WTC11 (cell line): ENCODE measurements at regions not wholly inside any gene's neighbourhood (a gene's known extent, or its start where the extent isn't known, plus 50 kb on each side); places are given as distances from the start of the nearest gene placed in this dataset.

ENCODE experiments used
- ATAC-seq: fragments of 200-7000 bp; cut with Tn5 transposase; 2 replicates; pipeline ENCODE4 v1.10.0; 2021; ENCODE audit warnings: mild to moderate bottlenecking, moderate library complexity
- CTCF ChIA-PET: fragments of 300-600 bp; sonication (Branson Sonifier 250); formaldehyde crosslinking; loops from one replicate; lab custom pipeline; 2021; ENCODE audit warnings: antibody characterized with exemption; lab: Charles Lee
- POLR2A ChIA-PET: fragments of 350-600 bp; sonication (Branson Sonifier 250); formaldehyde crosslinking; loops from one replicate; lab custom pipeline; 2021; ENCODE audit warnings: antibody characterized with exemption; lab: Charles Lee
- DNase-seq: peaks from one replicate; pipeline ENCODE4 v3.0.0; 2021; ENCODE audit warnings: low spot score
- H3K27ac Mint-ChIP-seq: 2 replicates; pipeline ENCODE4 v1.8.0; 2021; ENCODE audit warnings: mixed read lengths
- H3K27me3 Mint-ChIP-seq: 2 replicates; pipeline ENCODE4 v1.8.0; 2021; ENCODE audit warnings: low read depth, mild to moderate bottlenecking, moderate library complexity, mixed read lengths
- H3K36me3 Mint-ChIP-seq: 2 replicates; pipeline ENCODE4 v1.8.0; 2021; ENCODE audit warnings: mixed read lengths
- H3K4me1 Mint-ChIP-seq: 2 replicates; pipeline ENCODE4 v1.8.0; 2022; ENCODE audit warnings: mixed read lengths
- H3K4me3 Mint-ChIP-seq: 2 replicates; pipeline ENCODE4 v1.8.0; 2021; ENCODE audit warnings: mild to moderate bottlenecking, moderate library complexity, mixed read lengths
- H3K9me3 Mint-ChIP-seq: 2 replicates; pipeline ENCODE4 v1.8.0; 2021; ENCODE audit warnings: mixed read lengths
- ATF1 ChIP-seq: sonication (generic); formaldehyde crosslinking; IDR thresholded peaks from 2 replicates; pipeline ENCODE4 v1.8.1; 2023; ENCODE audit warnings: mild to moderate bottlenecking, moderate library complexity, missing genetic modification reagents
- CBFB ChIP-seq: sonication (generic); formaldehyde crosslinking; IDR thresholded peaks from 2 replicates; pipeline ENCODE4 v1.8.1; 2022; ENCODE audit warnings: mild to moderate bottlenecking, low read depth, missing genetic modification reagents
- CREM ChIP-seq: sonication (generic); formaldehyde crosslinking; IDR thresholded peaks from 2 replicates; pipeline ENCODE4 v1.8.1; 2022; ENCODE audit warnings: mild to moderate bottlenecking, missing genetic modification reagents, moderate library complexity
- E2F1 ChIP-seq: sonication (generic); formaldehyde crosslinking; IDR thresholded peaks from 2 replicates; pipeline ENCODE4 v1.8.0; 2022; ENCODE audit warnings: mild to moderate bottlenecking, missing genetic modification reagents
- EMX1 ChIP-seq: fragments of 250-450 bp; sonication (Bioruptor Pico); IDR thresholded peaks from 2 replicates; pipeline ENCODE4 v1.8.0; 2021; ENCODE audit warnings: mild to moderate bottlenecking
- ESRRA ChIP-seq: sonication (generic); formaldehyde crosslinking; IDR thresholded peaks from 2 replicates; pipeline ENCODE4 v1.8.1; 2022; ENCODE audit warnings: mild to moderate bottlenecking, missing genetic modification reagents, borderline replicate concordance
- HMGXB4 ChIP-seq: sonication (generic); formaldehyde crosslinking; IDR thresholded peaks from 2 replicates; pipeline ENCODE4 v1.8.1; 2023; ENCODE audit warnings: mild to moderate bottlenecking, moderate library complexity, missing genetic modification reagents
- KAT7 ChIP-seq: sonication (generic); formaldehyde crosslinking; IDR thresholded peaks from 2 replicates; pipeline ENCODE4 v1.8.1; 2023; ENCODE audit warnings: missing genetic modification reagents, mild to moderate bottlenecking, borderline replicate concordance
- NFYB ChIP-seq: sonication (generic); formaldehyde crosslinking; conservative IDR thresholded peaks from 2 replicates; pipeline ENCODE4 v1.8.0; 2022; ENCODE audit warnings: low read depth, missing genetic modification reagents
- NR3C1 ChIP-seq: sonication (generic); formaldehyde crosslinking; conservative IDR thresholded peaks from 2 replicates; pipeline ENCODE4 v1.8.1; 2023; ENCODE audit warnings: low read depth, mild to moderate bottlenecking, missing genetic modification reagents
- RELA ChIP-seq: sonication (generic); formaldehyde crosslinking; IDR thresholded peaks from 2 replicates; pipeline ENCODE4 v1.8.1; 2022; ENCODE audit warnings: missing genetic modification reagents, mild to moderate bottlenecking, borderline replicate concordance
- SMAD3 ChIP-seq: sonication (generic); formaldehyde crosslinking; IDR thresholded peaks from 2 replicates; pipeline ENCODE4 v1.8.0; 2022; ENCODE audit warnings: missing genetic modification reagents, mild to moderate bottlenecking, borderline replicate concordance
- ZBTB43 ChIP-seq: sonication (generic); formaldehyde crosslinking; IDR thresholded peaks from 2 replicates; pipeline ENCODE4 v1.8.1; 2023; ENCODE audit warnings: mild to moderate bottlenecking, missing genetic modification reagents
- ZNF263 ChIP-seq: sonication (generic); formaldehyde crosslinking; IDR thresholded peaks from 2 replicates; pipeline ENCODE4 v1.8.1; 2022; ENCODE audit warnings: low read depth, mild to moderate bottlenecking, moderate library complexity, missing genetic modification reagents
- ZNF317 ChIP-seq: sonication (generic); formaldehyde crosslinking; IDR thresholded peaks from 2 replicates; pipeline ENCODE4 v1.8.1; 2023; ENCODE audit warnings: low read depth, mild to moderate bottlenecking, moderate library complexity, missing genetic modification reagents, borderline replicate concordance
- ZNF512 ChIP-seq: sonication (generic); formaldehyde crosslinking; IDR thresholded peaks from 2 replicates; pipeline ENCODE4 v1.8.1; 2022; ENCODE audit warnings: missing genetic modification reagents, borderline replicate concordance

GRCh38 chr19:30083701-30084156 lies 141.7 kb downstream of the URI1 start:
- H3K9me3 Mint-ChIP-seq, result peaks cover 9% of the 10 kb centered on the region
- H3K27me3 Mint-ChIP-seq, result no peaks in the 10 kb centered on the region; the same call in 1 of the 2 replicates
- TF ChIP-seq ZNF263 (CRISPR knock-in tag), result no peak
- no peak for TF ChIP-seq ZBTB43 (CRISPR knock-in tag)
- TF ChIP-seq NR3C1, result no peak
- TF ChIP-seq ATF1 (CRISPR knock-in tag), result no peak
- no peak for TF ChIP-seq NFYB (CRISPR knock-in tag)
- TF ChIP-seq CREM, result no peak
- TF ChIP-seq RELA (CRISPR knock-in tag), result no peak
- TF ChIP-seq E2F1 (CRISPR knock-in tag), result no peak
- TF ChIP-seq ZNF317 (CRISPR knock-in tag), result no peak
- DNase-seq, result no peak
- no peak for ATAC-seq
- no peak overlapping the region for H3K4me3 Mint-ChIP-seq
- H3K36me3 Mint-ChIP-seq, result no peaks in the 10 kb centered on the region
- ChIA-PET POLR2A (no interaction called here), CTCF (interaction anchor here (0.7 kb wide), 1 partner anchor 40 kb away, joined by 3 read pairs; no protein-coding TSS in a partner anchor)
- no peak overlapping the region for H3K27ac Mint-ChIP-seq
- H3K4me1 Mint-ChIP-seq, result no peaks in the 10 kb centered on the region

GRCh38 chr19:30084390-30084819 lies 142.4 kb downstream of the URI1 start:
- H3K27ac Mint-ChIP-seq, result no peak overlapping the region
- no peak for DNase-seq
- H3K4me1 Mint-ChIP-seq, result no peaks in the 10 kb centered on the region
- no peaks in the 10 kb centered on the region; the same call in 1 of the 2 replicates for H3K27me3 Mint-ChIP-seq
- ChIA-PET CTCF (interaction anchor here (0.9 to 2.1 kb wide), 2 partner anchors 67 to 139 kb away, joined by 3 to 13 read pairs; no protein-coding TSS in a partner anchor), POLR2A (no interaction called here)
- no peak for ATAC-seq
- no peaks in the 10 kb centered on the region for H3K36me3 Mint-ChIP-seq
- H3K4me3 Mint-ChIP-seq, result no peak overlapping the region
- peaks cover 9% of the 10 kb centered on the region for H3K9me3 Mint-ChIP-seq
- no peak for TF ChIP-seq SMAD3 (CRISPR knock-in tag)
- TF ChIP-seq ESRRA (CRISPR knock-in tag), result no peak
- TF ChIP-seq HMGXB4 (CRISPR knock-in tag), result no peak
- no peak for TF ChIP-seq CBFB
- no peak for TF ChIP-seq EMX1
- no peak for TF ChIP-seq KAT7 (CRISPR knock-in tag)
- no peak for TF ChIP-seq ZNF512 (CRISPR knock-in tag)
- no peak for TF ChIP-seq ZBTB43 (CRISPR knock-in tag)
